ENCODE measurements at regions not wholly inside any gene's neighbourhood (a gene's known extent, or its start where the extent isn't known, plus 50 kb on each side); places are given as distances from the start of the nearest gene placed in this dataset.

DNA sequence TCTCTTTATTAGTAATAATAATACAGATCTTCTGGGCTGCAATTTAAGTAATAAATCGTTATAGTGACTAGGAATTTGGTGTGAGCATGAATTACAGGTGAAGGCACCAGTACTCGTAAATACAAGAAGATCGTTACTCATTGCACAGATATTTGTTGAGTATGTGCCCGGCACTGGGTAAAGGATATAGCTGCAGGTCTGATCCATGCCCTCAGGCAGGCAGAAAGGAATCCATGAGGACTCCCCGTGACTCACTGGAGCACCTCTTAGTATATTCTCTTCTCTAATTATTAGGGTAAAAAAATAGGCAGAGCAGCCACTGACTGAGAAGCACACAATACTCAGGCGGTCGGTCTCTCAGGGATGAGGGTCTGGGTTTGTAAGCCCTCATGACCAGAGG, 868.3 kb downstream of the RAB28 start:
- TF ChIP-seq, protein P1, sequence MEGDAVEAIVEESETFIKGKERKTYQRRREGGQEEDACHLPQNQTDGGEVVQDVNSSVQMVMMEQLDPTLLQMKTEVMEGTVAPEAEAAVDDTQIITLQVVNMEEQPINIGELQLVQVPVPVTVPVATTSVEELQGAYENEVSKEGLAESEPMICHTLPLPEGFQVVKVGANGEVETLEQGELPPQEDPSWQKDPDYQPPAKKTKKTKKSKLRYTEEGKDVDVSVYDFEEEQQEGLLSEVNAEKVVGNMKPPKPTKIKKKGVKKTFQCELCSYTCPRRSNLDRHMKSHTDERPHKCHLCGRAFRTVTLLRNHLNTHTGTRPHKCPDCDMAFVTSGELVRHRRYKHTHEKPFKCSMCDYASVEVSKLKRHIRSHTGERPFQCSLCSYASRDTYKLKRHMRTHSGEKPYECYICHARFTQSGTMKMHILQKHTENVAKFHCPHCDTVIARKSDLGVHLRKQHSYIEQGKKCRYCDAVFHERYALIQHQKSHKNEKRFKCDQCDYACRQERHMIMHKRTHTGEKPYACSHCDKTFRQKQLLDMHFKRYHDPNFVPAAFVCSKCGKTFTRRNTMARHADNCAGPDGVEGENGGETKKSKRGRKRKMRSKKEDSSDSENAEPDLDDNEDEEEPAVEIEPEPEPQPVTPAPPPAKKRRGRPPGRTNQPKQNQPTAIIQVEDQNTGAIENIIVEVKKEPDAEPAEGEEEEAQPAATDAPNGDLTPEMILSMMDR (conservative IDR thresholded peaks at IDR 0.05 in 1 of 2, IDR thresholded peaks at IDR 0.05 in 1 of 2; ENCODE audit: extremely low read depth in 1 of 2, insufficient read depth in 1 of 2, low read depth in 1 of 2, low read length in 2 of 2): no peak
- no peak for TF ChIP-seq EZH2 (IDR thresholded peaks at IDR 0.05; ENCODE audit: borderline replicate concordance, low read length)
